Fibroblast of skin of abdomen (primary cell): ENCODE measurements at regions not wholly inside any gene's neighbourhood (a gene's known extent, or its start where the extent isn't known, plus 50 kb on each side); places are given as distances from the start of the nearest gene placed in this dataset.
A peak's percentile ranks its signal among the peaks of the same experiment; 100 is the strongest.
"Not testable (repeated sequence)": the region's sequence is repeated elsewhere in the genome, so short reads cannot be mapped to it uniquely, and the experiment has no call there.

Source experiments
- DNase-seq: peaks from one replicate; pipeline ENCODE4 v3.0.0-alpha.2; 2013

GRCh38 chr16:17936766-17937402, 399.7 kb downstream of the NPIPA8 start:
- no peak for DNase-seq

- DNase-seq, result no peak
Observed at GRCh38 chr16:17930280-17930679, 406.3 kb downstream of the NPIPA8 start.

DNA sequence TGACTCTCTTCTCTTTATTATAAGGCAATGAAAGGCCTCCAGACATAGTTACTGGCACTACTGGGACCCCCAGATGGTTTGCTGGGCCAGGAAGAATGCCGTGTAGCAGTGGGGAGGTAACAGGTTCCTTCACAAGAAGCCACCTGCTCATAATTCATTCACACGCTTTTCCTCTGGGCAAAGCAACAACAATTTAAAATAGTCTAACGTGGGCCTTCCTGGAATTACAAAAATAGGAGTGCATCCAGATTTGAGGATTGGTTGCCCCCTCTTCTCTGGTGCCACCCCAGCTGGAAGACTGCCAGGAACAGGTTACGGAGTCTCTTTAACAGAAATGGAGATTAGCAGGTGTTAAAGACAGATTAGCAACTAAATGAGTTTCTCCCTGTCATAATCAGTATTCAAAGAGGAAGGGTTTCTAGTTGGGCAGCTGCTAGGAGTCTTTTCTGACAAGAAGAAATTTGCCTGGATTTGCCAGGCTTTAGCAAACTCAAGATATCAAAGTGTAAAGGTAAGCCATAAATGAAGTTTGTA, 409.6 kb downstream of the NPIPA8 start:
- no peak for DNase-seq

- no peak for DNase-seq
Observed at GRCh38 chr16:17926461-17926860, 410.1 kb downstream of the NPIPA8 start.

GRCh38 chr16:17925761-17926160, 410.8 kb downstream of the NPIPA8 start:
- no peak for DNase-seq

DNA sequence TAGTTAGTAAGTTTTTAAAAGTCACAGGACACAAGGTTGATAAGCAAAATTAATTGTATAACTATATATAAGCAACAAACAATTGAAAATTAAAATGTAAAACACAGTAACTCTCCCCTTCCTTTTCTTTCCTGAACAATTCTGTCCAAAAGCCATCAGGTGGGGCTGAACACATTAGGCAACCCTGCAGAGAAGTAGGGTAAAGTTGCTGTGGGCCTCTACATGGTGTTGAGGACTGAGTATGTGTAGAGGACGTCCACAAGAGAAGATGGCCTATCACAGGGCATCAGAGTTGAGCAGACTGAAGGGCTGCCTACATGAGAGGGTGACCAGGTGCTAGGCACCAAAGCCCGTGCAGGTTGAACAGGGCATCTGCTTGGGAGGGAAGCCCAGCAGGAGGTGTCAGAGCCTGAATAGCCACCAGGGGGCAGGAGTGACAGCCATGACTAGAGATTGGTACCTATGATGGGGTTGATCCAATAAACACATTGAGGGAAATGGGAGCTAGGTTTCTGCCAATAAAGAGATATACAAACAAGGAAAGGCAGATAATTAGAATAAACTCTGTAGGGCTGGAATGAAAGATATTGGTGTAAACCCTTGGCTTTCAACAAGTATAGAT, 415.1 kb downstream of the NPIPA8 start:
- peak; percentile 1 for DNase-seq

DNA sequence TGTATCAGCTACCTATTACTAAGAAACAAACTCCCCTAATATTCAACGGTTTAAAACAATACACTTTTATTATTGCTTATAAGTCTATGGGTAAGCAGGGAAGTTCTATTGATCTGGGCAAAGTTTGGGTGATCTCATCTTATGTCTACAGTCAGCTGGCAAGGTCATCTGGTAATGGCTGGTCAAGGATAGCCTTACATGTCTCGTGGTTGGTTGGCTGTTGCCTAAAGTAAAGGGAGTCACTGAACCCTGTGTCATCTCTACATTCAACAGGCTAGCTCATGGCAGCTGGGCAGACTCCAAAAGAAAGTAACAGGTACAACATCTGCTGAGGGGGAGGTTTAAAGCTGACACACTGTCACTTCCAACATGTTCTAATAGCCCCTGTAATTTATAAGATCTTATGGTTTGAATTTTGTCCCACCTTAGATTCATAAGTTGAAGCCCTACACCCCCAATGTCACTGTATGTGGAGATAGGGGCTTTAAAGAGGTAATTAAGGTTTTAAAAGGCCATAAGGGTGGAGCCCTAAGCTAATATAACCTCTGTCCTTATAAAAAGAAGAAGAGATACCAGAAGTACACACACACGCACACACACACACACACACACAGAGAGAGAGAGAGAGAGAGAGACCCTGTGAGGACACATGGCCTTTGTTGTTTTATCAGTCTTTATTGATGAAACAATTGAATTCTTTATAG, 419.1 kb downstream of the NPIPA8 start:
- no peak for DNase-seq

- no peak for DNase-seq
Observed at GRCh38 chr16:17915791-17916190, 420.7 kb downstream of the NPIPA8 start.

DNA sequence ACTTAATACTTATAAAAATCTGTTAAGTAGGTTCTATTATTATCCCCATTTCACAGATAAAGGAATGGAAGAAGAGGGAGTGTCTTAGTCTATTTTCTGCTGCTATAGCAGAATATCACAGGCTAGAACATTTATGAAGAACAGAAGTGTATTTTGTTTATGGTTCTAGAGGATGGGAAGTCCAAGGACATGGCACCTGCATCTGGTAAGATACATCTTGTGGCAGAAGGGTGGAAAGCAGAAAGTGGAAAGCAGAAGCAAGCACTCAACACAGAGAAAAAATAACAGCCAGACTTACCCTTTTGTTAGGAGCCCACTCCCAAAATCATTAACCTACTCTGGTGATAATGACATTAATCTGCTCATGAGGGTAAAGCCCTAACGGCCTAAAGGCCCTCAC, 422.4 kb downstream of the NPIPA8 start:
- no peak for DNase-seq

DNA sequence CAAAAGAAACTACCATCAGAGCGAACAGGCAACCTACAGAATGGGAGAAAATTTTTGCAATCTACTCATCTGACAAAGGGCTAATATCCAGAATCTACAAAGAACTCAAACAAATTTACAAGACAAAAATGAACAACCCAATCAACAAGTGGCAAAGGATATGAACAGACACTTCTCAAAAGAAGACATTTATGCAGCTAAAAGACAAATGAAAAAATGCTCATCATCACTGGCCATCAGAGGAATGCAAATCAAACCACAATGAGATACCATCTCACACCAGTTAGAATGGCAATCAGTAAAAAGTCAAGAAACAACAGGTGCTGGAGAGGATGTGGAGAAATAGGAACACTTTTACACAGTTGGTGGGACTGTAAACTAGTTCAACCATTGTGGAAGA, 425.0 kb downstream of the NPIPA8 start:
- not testable (repeated sequence) for DNase-seq

DNA sequence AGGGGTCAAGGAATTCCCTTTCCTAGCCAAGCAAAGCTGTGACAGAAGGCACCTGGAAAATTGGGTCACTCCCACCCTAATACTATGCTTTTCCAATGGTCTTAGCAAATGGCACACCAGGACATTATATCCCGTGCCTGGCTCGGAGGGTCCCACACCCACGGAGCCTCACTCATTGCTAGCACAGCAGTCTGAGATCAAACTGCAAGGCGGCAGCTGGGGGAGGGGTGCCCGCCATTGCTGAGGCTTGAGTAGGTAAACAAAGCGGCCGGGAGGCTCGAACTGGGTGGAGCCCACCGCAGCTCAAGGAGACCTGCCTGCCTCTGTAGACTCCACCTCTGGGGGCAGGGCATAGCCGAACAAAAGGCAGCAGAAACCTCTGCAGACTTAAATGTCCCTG, 429.9 kb downstream of the NPIPA8 start:
- not testable (repeated sequence) for DNase-seq

DNA sequence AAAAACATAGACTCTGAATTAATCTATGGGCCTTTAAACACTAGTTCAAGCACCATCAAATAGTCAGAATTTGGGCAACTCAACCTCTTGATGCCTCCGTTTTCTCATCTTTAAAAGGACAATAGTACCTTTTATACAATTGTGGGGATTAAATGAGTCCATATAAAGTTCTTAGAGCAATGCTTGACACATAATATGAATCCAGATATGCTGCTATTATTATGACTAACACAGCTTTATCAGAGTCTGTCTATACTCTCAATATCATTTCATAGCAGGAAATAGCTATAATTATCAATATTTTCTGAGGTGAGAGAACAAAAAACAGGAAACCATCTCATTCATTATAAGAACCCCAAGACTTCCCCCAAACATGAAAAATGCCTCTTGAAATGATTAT, 430.5 kb upstream of the XYLT1 start:
- no peak for DNase-seq

DNA sequence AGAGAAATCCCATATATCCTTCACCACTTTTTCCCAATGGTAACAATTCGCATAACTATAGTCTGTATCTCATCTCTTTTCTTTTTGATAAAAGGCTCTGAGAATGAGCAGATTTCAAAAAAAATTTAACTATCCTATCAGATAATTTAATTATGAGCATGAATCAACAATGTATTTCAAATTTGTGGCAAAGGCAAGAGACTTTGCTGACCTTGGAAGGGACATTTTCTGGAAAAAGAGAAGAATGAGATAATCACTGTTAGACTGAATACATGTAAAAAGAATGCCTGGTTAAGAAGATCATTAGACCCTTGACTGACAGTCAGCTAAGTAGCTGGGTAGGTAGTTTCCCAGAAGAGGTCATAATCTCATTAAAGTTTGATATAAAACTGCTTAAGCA, 428.4 kb upstream of the XYLT1 start:
- no peak for DNase-seq

GRCh38 chr16:17887963-17888362, 417.2 kb upstream of the XYLT1 start:
- peak; percentile 4 for DNase-seq

- no peak for DNase-seq
Observed at GRCh38 chr16:17885659-17886207, 415.0 kb upstream of the XYLT1 start.

GRCh38 chr16:17877821-17878360, 407.1 kb upstream of the XYLT1 start:
- DNase-seq, result no peak

DNA sequence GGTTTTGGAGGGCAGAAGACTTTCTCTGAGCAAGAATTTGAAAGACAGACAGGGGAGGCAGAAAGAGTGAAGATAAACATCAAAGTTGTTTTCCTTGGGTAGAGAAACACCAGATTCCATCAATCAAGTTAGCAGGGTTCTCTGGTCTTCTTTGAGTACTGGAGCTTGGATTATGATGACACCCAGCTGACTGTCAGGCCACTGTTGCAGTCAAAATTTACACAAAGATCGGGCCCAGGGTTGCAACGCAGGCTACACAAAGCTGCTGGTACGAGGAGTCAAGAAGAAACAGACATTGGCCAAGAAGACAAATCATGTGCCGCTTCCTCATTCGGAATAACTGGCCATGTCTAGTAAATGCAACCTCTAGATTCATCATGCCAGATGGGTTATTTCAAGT, 396.2 kb upstream of the XYLT1 start:
- DNase-seq, result no peak

DNA sequence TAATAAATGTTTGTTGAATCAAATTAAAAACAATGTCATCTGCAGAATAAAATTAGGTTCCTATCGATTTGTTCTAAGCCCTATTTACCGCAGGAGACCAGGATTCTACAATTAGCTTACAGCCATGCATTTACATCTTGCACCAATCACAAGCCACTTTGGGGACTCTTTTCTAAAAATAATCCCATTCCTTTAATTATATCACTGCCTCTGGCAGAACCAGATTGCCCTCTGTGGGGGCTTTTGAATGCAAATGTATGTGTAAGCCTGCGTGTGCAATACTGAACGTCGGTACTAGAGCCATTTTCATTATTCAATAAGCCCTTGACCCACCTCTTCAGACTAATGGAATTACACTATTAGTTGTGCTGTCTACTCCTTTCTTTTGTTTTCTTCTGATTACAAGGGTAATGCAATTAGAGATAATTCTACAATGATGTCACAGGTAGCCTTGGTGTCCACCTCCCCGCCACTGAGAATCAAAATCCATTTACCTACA, 391.3 kb upstream of the XYLT1 start:
- DNase-seq, result no peak

GRCh38 chr16:17858061-17858460, 387.3 kb upstream of the XYLT1 start:
- DNase-seq, result no peak

GRCh38 chr16:17853958-17854357, 383.2 kb upstream of the XYLT1 start:
- DNase-seq, result no peak

DNA sequence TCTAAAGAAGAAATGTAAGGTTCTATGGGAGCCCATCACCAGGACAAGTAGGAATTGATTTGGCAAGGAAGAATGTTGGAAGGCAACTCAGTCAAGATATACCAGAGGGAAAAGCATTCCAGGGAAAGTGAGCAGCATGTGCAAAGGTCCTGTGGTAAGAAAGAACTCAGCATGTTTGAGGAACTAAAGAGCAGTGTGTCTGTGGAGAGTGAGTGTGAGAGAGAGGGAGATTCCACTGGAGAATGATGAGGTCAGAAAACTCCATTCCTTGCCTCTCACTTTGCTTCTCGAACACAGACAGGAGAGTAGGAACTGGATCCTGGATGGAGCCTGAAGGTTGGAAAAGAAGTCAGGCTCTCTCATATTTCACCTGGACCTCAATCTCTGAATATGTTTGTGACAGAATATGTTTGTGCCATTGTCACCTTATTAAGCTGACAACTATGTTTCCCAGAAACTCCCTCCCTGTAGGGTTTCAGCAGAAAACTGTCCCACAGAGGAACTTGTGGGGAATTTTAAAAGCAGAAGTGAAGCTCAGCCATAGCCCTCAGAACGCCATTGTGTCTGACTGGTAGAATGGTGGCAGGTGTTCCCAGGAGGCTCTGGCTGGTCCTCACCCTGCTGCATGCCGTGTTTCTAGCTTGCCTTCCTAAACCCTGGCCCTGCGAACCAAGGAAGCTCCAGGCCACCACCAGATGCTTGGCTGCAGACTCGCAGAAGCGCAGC, 382.4 kb upstream of the XYLT1 start:
- DNase-seq, result no peak

DNA sequence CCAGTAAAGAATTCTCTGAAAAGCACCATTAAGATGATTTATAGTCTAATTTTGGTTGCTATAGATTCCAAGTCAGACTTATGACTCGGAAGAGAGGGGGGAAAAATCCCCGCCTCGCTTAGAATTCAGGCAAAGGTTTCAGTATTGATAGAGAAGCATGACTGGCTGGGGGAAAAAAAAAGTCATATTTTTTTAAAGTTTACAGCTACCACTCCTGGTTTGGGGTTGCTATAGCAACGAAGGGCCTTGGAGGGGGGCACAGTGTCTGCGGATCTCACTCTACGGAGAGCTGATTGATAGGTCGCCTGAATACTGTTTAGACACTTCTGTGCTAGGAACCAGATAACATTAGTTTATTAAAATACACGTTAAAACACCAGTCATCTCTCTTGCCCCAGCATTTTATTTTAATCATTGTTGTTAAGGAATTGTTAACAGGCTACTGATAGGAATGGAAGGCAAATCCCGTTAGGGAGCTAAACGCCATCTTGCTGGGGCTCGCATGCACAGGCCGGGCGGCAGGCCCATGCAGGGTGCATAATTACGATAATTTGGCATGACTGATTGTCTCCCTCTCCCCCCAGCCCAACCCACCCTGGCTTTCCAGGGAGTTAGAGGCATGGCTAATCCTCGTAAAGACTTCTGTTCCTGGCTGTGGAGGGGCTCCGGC, 380.0 kb upstream of the XYLT1 start:
- peak; percentile 26 for DNase-seq
